IgD-negative memory B cell (primary cell): ENCODE measurements at regions not wholly inside any gene's neighbourhood (a gene's known extent, or its start where the extent isn't known, plus 50 kb on each side); places are given as distances from the start of the nearest gene placed in this dataset.

ENCODE experiments used
- H3K27ac Mint-ChIP-seq, 3 donors: one replicate each; pipeline ENCODE4 v1.8.0; 2020 to 2022; ENCODE audit warnings: mild to moderate bottlenecking in 3 of 3, mixed read lengths in 3 of 3, moderate library complexity in 1 of 3
- H3K27me3 Mint-ChIP-seq: one replicate; pipeline ENCODE4 v1.8.0; 2021; ENCODE audit warnings: mixed read lengths
- H3K36me3 Mint-ChIP-seq: one replicate; pipeline ENCODE4 v1.8.0; 2020; ENCODE audit warnings: mild to moderate bottlenecking, mixed read lengths
- H3K4me1 Mint-ChIP-seq, 3 donors: one replicate each; pipeline ENCODE4 v1.8.0; 2020 to 2022; ENCODE audit warnings: mixed read lengths in 3 of 3, mild to moderate bottlenecking in 1 of 3
- H3K4me3 Mint-ChIP-seq, 4 donors: one replicate each; pipeline ENCODE4 v1.8.0; 2020 to 2022; ENCODE audit warnings: mild to moderate bottlenecking in 4 of 4, mixed read lengths in 4 of 4, moderate library complexity in 3 of 4
- H3K9me3 Mint-ChIP-seq, 3 donors: one replicate each; pipeline ENCODE4 v1.8.0; 2020 to 2021; ENCODE audit warnings: mixed read lengths in 3 of 3, mild to moderate bottlenecking in 1 of 3

DNA sequence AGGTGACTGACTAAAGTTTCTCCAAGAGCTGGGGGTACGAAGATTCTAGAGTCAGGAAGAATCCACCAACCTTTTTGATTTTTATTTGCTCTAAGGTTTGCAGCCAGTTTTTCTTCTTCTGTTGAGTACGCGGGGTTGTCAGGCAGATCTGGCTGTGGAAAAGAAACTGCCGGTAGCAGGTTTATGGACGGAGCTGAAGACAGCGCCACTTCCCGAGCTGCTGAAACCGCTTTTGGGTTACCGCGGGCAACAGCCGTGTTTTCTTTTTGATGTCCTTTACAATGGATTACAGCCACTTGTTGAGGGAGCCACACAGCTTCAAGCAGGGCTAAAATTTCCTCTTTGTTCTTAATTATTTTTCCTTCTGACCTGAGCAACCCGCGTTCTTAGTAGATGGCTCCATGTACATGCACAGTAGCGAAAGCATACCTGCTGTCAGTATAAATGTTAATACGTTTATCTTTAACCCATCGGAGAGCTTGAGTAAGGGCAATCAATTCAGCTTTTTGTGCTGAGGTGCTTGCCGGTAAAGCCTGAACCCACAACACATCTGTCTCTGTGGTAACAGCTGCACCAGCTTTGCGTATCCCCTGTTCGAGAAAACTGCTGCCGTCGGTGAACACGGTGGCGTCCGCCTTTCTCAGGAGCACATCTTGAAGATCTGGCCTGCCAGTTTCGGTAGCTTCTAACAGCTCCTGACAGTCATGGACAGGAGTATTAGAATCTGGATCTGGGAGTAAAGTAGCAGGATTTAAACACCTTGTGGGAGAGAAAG is 674.3 kb downstream of the TMEM121 start:
- no peaks in the 10 kb centered on the region for H3K9me3 Mint-ChIP-seq
- no peaks in the 10 kb centered on the region for H3K36me3 Mint-ChIP-seq
- H3K4me1 Mint-ChIP-seq = no peaks in the 10 kb centered on the region
- no peak overlapping the region for H3K27ac Mint-ChIP-seq
- H3K4me3 Mint-ChIP-seq = no peak overlapping the region
- H3K27me3 Mint-ChIP-seq = peaks cover 15% of the 10 kb centered on the region

DNA sequence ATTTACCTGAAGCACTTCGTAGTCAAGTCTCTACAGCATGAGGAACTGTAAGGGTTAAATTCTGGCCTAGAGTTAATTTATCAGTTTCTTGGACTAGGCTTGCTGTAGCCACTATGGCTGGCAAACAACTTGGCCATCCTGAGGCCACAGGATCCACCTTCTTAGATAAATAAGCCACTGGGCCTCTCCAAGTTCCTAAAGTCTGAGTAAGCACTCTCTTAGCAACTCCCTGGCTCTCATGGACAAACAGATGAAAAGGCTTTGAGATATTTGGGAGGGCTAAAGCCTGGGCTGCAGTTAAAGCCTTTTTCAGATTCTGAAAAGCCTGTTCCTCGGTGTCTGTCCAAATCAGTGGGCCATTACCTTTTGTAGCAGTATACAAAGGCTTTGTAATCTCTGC is 675.0 kb downstream of the TMEM121 start:
- no peak overlapping the region for H3K4me3 Mint-ChIP-seq
- no peaks in the 10 kb centered on the region for H3K9me3 Mint-ChIP-seq
- H3K36me3 Mint-ChIP-seq = no peaks in the 10 kb centered on the region
- H3K27ac Mint-ChIP-seq = no peak overlapping the region
- H3K4me1 Mint-ChIP-seq = no peaks in the 10 kb centered on the region
- H3K27me3 Mint-ChIP-seq = peaks cover 15% of the 10 kb centered on the region

DNA sequence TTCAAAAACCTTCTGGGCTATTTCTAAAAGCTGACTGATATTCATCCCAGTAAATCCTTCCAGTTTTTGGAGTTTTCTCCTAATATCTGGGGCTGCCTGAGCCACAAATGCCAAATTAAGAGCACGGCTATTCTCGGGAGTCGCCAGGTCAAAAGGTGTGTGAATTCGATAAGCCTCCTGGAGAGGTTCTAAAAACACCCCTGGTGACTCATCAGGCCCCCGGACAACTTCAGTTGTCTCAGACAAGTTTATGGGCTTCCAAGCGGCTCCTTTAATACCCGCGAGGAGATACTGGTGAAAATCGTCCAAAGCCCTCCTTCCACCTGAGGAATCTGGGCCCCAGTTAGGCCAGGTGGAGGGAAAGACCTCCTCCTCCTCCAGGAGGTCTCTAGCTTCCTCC is 677.1 kb downstream of the TMEM121 start:
- peaks cover 9% of the 10 kb centered on the region for H3K27me3 Mint-ChIP-seq
- no peak overlapping the region for H3K27ac Mint-ChIP-seq
- no peaks in the 10 kb centered on the region for H3K4me1 Mint-ChIP-seq
- H3K36me3 Mint-ChIP-seq = no peaks in the 10 kb centered on the region
- no peaks in the 10 kb centered on the region for H3K9me3 Mint-ChIP-seq
- H3K4me3 Mint-ChIP-seq = no peak overlapping the region

DNA sequence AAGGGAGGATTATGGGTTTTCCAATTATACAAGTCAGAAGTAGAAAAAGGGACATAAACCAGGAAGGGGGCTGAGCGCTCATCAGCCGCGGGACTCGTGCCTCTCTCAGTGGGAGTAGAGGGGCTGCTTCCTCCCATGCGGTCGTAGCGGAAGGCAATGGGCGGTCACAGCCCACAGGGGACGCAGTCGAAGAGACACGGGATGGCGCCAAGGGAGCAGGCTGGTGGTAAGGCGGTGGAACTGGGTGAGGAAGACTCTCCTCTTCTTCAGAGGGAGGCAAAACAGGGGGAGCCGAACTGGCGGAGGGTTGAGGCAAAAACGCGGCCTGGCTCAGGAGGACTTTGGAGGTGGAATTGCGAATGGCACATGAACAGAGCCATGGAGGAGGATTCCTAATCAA is 677.7 kb downstream of the TMEM121 start:
- no peak overlapping the region for H3K4me3 Mint-ChIP-seq

DNA sequence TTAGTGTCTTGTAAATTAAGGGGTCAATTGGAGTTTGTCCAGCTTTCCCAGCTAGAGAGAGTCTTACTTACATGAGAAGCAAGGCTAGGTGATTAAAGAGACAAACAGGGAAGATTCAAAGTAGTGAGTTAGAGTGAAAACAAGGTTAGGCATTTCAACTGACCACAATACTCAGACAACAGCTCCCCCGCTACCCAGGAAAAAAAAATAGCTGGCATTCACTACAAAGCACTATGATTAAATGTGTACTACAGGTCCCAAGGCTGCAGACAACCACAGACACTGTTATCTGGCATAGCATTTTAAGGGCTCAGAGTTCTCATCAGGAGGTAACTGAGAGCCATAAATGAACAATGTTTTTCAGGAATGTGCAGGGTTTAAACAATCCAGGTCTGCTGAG is 680.9 kb downstream of the TMEM121 start:
- Mint-ChIP-seq H3K4me3 (peak overlapping the region in 1 of 4 donors; percentile 28), H3K9me3 (no peaks in the 10 kb centered on the region), H3K36me3 (no peaks in the 10 kb centered on the region), H3K27ac (no peak overlapping the region), H3K4me1 (no peaks in the 10 kb centered on the region), H3K27me3 (peaks cover 8% of the 10 kb centered on the region)

More for the DNA sequence above, 677.7 kb downstream of the TMEM121 start:
- H3K4me1 Mint-ChIP-seq = no peaks in the 10 kb centered on the region
- H3K27me3 Mint-ChIP-seq = peaks cover 9% of the 10 kb centered on the region
- H3K27ac Mint-ChIP-seq = no peak overlapping the region
- H3K9me3 Mint-ChIP-seq = no peaks in the 10 kb centered on the region
- H3K36me3 Mint-ChIP-seq = no peaks in the 10 kb centered on the region

DNA sequence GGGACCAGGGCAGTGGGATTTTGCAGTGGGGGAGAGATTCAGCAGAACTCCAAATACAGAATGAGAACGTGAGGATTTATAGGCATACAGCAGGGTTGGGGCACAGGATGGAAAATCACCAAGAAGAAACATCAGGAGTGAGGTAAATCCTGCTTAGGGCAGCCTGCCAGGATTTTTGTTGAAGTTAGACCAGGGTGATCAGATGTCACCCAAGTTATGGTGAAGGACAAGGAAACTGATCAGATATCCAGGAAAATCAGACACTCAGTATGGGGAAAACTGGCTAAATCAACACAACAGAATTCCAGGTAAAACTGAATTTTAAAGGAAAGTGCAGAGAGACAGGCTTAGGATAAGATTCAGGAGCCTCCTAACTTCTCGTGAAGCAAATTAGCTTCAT is 682.4 kb downstream of the TMEM121 start:
- Mint-ChIP-seq H3K27me3 (peaks cover 9% of the 10 kb centered on the region), H3K4me1 (peaks cover 0 to 2% (median 0%) of the 10 kb centered on the region in 3 donors), H3K36me3 (no peaks in the 10 kb centered on the region), H3K9me3 (no peaks in the 10 kb centered on the region), H3K4me3 (no peak overlapping the region), H3K27ac (peak overlapping the region in 1 of 3 donors; percentile 1)

DNA sequence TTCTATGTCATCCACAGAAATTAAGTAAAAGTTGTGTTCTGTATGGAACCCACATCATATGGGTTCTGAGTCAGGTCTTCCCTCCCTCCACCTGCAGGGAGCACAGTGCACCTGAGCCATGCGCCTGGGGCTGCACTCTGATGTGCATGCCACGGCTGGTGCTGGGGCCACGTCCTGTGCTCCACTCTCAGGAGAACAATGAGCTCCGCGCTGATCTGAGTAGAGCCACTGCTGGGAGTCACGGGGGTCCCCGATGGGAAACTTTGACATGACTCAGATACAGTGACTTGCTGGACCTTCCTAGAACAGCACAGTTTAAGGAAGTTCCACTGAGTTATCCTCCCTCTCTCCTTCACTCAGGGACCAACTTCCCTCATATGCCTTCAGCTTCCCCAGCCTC is 683.4 kb downstream of the TMEM121 start:
- no peak overlapping the region for H3K4me3 Mint-ChIP-seq

DNA sequence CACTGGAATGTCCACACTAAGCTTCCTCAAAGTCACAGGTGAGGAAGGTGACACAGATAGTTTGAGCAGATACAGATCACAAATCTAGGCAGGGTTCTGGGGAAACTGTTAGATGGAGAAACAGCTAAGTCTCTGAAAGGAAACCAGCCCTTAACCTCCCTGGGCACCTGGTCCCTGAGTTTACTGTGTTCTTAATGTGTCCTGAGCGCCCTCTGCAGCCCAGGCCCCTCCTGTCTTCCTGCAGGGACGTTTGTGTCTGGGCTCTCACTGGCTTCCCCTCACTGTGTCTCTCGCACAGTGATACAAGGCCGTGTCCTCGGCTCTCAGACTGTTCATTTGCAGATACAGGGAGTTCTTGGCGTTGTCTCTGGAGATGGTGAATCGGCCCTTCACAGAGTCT is 684.3 kb downstream of the TMEM121 start:
- H3K9me3 Mint-ChIP-seq = peaks cover 0 to 2% (median 0%) of the 10 kb centered on the region in 3 donors
- H3K4me3 Mint-ChIP-seq = peak overlapping the region in 1 of 4 donors; percentile 30
- peaks cover 9% of the 10 kb centered on the region for H3K27me3 Mint-ChIP-seq
- no peaks in the 10 kb centered on the region for H3K36me3 Mint-ChIP-seq
- no peak overlapping the region for H3K27ac Mint-ChIP-seq
- peaks cover 0 to 2% (median 0%) of the 10 kb centered on the region in 3 donors for H3K4me1 Mint-ChIP-seq

More for the DNA sequence above, 683.4 kb downstream of the TMEM121 start:
- Mint-ChIP-seq H3K4me1 (peaks cover 0 to 2% (median 0%) of the 10 kb centered on the region in 3 donors), H3K9me3 (peaks cover 0 to 2% (median 0%) of the 10 kb centered on the region in 3 donors), H3K27ac (no peak overlapping the region), H3K36me3 (no peaks in the 10 kb centered on the region), H3K27me3 (peaks cover 9% of the 10 kb centered on the region)

DNA sequence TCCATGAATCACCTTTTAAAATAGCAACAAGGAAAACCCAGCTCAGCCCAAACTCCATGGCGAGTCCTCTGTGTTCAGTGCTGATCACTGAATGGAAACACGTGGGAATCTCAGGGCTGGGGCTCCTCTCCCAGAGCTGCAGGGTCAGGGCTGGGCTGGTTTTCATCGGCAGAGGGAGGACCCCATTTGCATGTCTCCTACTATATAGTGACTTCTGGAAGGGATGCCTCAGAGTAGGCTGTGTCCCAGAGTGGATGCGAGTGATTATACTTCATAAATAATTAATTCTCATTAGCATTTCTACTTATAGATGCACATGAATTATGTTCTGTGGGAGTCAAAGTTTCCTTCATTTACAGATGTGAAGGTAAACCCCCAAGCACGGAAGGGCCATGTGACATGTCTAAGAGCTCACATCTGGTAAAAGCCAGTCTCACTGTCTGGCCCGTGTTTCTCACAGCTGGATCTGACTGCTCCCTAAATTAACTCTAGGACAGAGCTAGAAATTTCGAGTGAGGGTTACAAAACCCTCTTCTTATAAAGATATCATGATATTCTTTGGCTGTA is 685.0 kb downstream of the TMEM121 start:
- H3K27ac Mint-ChIP-seq = no peak overlapping the region
- H3K4me3 Mint-ChIP-seq = no peak overlapping the region
- H3K36me3 Mint-ChIP-seq = no peaks in the 10 kb centered on the region
- peaks cover 9% of the 10 kb centered on the region for H3K27me3 Mint-ChIP-seq
- H3K9me3 Mint-ChIP-seq = peaks cover 0 to 2% (median 0%) of the 10 kb centered on the region in 3 donors
- H3K4me1 Mint-ChIP-seq = peaks cover 0 to 2% (median 0%) of the 10 kb centered on the region in 3 donors

DNA sequence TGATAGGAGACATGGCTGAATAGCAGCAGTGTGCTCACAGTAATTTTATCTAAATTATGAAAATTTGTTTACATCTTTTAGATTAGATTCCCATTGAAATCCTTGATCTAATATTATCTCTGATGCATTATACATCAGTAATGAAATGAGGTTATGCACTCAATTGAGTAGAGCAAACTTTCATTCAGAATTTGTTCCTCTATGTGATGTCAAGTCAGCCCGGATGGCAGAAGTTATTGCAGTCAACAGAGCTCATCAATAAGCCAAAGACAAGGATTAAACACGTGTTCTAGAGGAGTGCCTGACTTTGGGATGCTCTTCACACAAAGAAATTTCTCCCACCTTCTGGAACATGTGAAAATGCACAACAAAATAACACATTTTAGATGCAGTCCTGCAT is 688.8 kb downstream of the TMEM121 start:
- Mint-ChIP-seq H3K4me1 (peaks cover 0 to 2% (median 0%) of the 10 kb centered on the region in 3 donors), H3K4me3 (no peak overlapping the region), H3K27ac (no peak overlapping the region), H3K36me3 (no peaks in the 10 kb centered on the region), H3K9me3 (peaks cover 0 to 2% (median 0%) of the 10 kb centered on the region in 3 donors), H3K27me3 (peaks cover 5% of the 10 kb centered on the region)

DNA sequence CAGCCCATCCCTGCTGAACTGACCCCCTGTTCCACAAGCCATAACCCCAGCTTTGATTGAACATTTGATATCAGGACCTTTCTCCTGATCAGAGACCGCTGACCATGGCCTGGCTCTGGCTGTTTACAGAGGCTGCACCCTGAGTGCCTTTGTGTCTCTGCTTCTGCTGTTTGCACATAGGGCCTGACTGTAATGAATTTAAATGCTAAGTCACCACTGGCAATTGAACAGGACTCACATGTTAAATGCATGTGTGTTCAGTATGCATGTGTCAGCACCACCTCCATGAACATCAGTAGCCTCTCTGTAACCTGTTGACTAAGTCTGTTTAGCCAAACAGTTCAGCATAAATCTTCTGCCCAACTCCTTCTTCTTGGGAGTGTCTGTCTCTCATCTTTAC is 690.3 kb downstream of the TMEM121 start:
- H3K4me3 Mint-ChIP-seq = no peak overlapping the region
- H3K4me1 Mint-ChIP-seq = peaks cover 0 to 2% (median 0%) of the 10 kb centered on the region in 3 donors

DNA sequence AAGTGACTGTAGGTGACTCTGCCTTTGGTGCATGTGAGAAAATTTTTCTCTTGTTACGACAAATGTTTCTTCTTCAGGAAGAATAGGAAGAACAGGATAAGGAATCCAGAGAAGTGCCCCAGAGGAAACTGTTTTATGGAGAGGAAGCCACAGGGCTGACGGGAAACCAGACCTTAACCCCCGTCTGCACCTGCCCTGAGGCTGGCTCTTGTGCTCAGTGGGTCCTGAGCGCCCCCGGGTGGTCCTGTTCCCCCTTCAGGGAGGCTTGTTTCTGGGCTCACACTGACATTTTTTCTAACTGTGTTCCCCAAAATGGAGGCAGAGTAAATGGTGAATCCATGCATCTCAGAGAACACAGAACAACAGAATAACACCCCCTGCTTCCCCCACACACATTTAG is 691.8 kb downstream of the TMEM121 start:
- no peak overlapping the region for H3K4me3 Mint-ChIP-seq
- H3K27ac Mint-ChIP-seq = no peak overlapping the region
- peaks cover 0 to 2% (median 1%) of the 10 kb centered on the region in 3 donors for H3K4me1 Mint-ChIP-seq
- peaks cover 0 to 2% (median 0%) of the 10 kb centered on the region in 3 donors for H3K9me3 Mint-ChIP-seq
- no peaks in the 10 kb centered on the region for H3K36me3 Mint-ChIP-seq
- peaks cover 10% of the 10 kb centered on the region for H3K27me3 Mint-ChIP-seq

More for the DNA sequence above, 690.3 kb downstream of the TMEM121 start:
- peaks cover 1% of the 10 kb centered on the region for H3K27me3 Mint-ChIP-seq
- peaks cover 0 to 2% (median 0%) of the 10 kb centered on the region in 3 donors for H3K9me3 Mint-ChIP-seq
- H3K27ac Mint-ChIP-seq = no peak overlapping the region
- no peaks in the 10 kb centered on the region for H3K36me3 Mint-ChIP-seq

DNA sequence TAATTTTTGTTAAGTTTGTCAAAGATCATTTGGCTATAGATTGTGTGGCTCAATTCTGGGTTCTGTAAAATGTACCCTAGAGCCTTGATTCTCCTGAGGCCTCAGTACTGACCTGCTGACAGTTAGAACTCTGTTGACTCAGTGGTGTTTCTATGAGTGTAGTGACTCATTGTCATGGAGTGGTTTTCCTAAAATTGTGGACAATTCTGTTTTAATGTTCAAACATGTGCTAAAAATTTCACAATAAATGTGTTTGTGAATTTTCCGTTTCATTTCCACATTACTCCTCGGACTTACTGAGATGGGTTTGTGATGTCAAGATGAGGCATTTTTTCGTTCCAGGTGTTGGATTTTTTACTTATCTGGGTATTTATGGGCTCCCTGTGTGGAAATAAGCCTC is 695.9 kb downstream of the TMEM121 start:
- Mint-ChIP-seq H3K27ac (no peak overlapping the region), H3K27me3 (peaks cover 14% of the 10 kb centered on the region), H3K4me1 (peaks cover 0 to 1% (median 0%) of the 10 kb centered on the region in 3 donors), H3K36me3 (no peaks in the 10 kb centered on the region), H3K9me3 (no peaks in the 10 kb centered on the region), H3K4me3 (no peak overlapping the region)

DNA sequence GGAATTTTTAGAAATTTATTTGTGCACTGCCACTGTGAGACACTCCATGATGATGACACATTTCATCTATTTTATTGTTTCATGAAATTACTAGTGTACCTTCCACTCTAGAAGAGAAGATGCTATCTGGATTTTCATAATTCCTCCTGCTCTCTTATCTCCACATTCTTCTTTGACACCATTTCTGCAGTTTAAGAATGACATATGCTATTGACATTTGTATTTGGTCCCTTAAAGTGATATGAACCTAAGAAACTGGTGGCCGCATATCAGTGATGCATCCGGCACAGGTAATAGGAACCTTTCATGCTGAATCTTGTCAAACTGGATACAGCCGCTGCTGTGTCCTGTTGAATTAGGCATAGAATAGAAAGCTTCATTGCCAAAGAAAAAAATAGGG is 696.3 kb downstream of the TMEM121 start:
- H3K4me3 Mint-ChIP-seq = no peak overlapping the region
- peaks cover 0 to 1% (median 0%) of the 10 kb centered on the region in 3 donors for H3K4me1 Mint-ChIP-seq
- H3K9me3 Mint-ChIP-seq = no peaks in the 10 kb centered on the region
- peaks cover 14% of the 10 kb centered on the region for H3K27me3 Mint-ChIP-seq
- no peaks in the 10 kb centered on the region for H3K36me3 Mint-ChIP-seq
- H3K27ac Mint-ChIP-seq = no peak overlapping the region

DNA sequence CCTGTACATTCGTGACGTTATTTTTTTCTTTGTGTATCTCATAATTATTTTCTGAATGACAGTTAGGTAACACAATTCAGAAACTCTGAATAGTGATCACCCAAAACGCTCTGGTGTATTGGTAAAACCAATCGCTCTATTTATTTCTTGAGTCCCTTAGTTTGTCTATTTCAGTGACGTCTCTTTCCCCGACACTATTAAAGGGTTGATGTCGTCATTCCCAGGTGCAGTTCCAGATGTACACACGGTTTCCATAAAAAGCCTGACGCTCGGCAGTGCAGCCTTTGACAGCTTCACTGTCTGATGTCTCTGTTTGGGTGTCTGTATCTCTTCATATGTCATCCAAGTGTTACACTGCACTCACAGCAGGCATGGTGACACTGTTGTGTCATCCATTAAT is 701.4 kb downstream of the TMEM121 start:
- Mint-ChIP-seq H3K4me1 (peaks cover 0 to under 1% (median 0%) of the 10 kb centered on the region in 3 donors), H3K27ac (no peak overlapping the region), H3K36me3 (no peaks in the 10 kb centered on the region), H3K9me3 (no peaks in the 10 kb centered on the region), H3K27me3 (peaks cover 7% of the 10 kb centered on the region), H3K4me3 (no peak overlapping the region)
